ENCODE measurements at regions not wholly inside any gene's neighbourhood (a gene's known extent, or its start where the extent isn't known, plus 50 kb on each side); places are given as distances from the start of the nearest gene placed in this dataset.
"Not testable (repeated sequence)": the region's sequence is repeated elsewhere in the genome, so short reads cannot be mapped to it uniquely, and the experiment has no call there.

- TF ChIP-seq CTCF, POLR2AphosphoS5 (IDR thresholded peaks at IDR 0.05): not testable (repeated sequence)
Measured at GRCh38 chr3:143180860-143181259, 61.3 kb downstream of the CHST2 start.

All from breast epithelium (tissue), 3 donors.